NCI-H2227 treated with DMSO at 0.1 percent for 48 hours (cell line): ENCODE measurements at regions not wholly inside any gene's neighbourhood (a gene's known extent, or its start where the extent isn't known, plus 50 kb on each side); places are given as distances from the start of the nearest gene placed in this dataset.

ENCODE experiments used
- DNase-seq: peaks from one replicate; lab custom pipeline; 2025; lab: John Stamatoyannopoulos, UW

DNA sequence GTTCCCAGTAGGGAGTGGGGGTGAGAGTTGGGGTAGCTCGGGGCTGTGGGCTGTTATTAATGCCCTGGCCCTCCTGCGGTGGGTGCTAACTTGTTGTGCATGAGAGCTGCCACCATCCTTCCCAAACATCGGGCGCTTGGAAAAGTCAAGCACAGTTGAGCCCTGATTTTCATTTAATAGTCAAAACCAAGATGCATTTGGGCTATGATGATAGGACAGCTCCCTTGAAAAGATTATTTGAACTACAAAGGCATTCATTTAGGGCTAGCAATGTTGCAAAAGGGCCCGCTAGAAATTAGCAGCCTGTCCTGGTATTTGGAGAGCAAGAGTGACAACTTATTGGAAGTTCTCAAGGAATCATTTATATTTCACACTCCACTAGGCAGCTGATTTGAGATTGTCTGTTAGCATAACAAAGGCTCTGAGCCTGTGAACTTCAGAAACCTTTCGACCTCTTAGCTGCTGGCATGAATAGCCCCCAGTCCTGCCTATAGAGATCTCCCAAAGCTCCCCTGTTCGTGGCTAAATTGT is 128.2 kb upstream of the TMEM161B start:
- no peak for DNase-seq

DNA sequence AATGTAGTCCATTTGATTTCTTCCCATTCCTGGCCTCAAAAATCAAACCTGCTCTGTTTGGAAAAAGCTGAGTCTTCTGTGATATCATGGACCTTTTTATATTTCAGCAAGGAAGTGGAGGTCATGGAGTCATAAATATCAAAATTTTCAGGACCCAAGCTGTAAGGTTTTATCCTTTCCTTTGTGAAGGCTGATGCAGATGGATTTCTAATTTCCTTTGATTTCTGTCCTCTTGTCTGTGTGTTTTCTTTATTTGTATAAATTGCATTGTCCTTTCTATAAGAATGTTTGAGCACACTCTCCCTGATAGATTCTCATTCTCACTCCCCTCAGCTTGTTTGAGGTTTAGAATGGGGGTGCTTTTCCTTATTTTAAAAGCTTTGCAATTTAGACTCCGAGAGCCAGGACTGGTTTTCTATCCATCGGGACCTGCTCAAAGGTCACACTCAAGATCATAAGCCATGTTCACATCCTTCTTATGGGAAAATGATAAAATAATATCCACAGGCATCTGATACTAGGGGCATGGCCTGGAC is 127.4 kb upstream of the TMEM161B start:
- no peak for DNase-seq

DNA sequence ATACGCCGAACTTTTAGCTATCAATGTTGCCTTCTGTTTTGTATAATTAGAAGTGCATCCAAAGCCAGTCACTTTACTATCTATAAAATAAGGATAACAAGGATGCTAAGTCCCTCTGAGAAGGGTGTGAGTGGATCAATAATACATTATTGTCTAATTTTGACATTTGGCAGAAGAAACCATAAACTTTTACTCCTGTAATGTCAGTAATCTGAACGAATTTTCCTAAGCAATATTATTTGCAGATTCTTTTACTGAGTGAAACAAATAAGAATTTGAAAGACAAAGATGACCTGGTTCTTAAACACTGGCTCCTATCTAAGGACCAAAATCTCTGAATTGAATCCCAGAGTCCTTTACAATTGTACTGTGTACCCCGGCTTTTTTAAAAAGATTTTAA is 126.6 kb upstream of the TMEM161B start:
- DNase-seq = no peak

DNA sequence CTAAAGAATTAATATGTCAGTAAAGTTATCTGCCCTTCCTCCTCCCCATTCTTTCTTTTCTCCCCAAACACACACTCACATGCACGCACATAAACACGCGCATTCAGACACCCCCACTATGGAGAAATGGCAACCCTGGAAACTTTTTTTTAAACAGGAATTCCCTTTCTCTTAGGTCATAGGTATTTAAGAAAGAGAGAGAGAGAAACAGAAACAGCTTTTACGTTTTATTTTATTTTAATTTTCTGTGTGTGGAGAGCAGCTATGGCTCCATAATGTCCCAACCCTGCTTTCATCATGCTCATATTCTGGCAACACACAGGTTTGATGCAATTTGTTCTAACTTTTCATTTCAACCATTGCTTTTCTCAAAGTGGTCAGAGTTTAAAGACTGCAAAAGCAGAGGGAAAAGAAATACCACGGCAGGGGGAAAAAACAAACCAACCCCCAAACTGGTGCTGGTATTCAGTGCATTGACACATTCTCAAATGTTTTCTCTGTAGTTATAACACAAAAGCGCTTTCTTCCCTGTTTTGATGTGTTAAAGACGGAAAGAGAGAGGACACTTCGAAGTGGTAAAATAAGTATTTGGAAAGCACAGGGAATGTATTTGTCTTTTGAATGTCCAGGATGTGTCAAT is 126.0 kb upstream of the TMEM161B start:
- DNase-seq = no peak

DNA sequence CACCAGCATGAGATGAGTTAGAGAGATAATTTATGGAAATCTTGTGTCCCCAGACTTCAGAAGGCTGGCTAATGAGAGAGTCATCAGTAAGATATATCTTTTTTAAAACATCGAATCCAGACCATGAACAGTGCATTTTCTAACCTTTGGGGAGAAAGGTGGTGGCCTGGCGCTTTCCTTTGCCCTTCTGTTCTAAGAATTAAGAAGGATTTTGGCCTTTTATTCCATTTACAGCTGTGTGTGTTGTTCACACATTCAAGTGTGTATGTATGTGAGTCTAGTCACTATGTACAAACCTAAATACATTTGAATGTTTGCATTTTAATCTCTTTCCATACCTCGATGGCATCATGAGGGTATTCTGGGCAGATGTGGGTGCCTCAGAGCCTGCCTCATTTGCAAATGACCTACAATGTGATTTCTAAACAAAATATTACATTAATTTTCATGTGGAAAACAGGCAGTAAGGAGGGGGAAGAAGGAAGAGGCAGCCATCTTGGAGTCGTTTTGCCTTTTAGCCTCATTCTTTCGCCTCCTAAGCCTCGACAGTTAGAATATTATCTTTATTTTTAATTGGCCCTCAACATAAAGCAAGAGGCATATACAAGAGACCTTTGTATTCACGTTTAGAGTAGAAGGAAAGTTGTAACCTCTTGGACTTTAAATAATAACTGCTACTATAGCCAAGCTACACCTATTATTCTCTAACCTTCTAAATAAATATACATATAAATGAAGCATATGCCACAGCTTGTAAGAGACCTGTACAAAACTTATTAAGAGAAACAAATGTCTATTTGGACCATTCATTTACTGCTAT is 125.3 kb upstream of the TMEM161B start:
- no peak for DNase-seq

DNA sequence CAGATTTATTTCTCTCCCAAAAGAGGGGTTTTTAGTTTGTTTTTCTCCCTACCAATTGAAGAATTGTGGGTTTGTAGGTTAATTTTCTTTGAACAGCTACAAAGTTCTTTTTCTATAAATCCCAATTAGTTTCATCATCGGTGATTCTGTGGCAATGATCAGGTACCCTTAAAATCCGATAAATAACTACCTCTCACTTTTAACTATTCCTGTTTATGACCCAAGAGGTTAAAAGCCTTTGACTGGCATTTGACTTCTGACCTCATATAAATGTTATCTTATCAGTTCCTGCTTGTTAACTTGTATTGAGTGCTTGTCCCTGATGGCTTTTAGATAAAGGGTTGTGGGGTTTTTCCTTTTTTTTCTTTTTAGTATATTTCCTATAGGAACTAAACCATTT is 124.4 kb upstream of the TMEM161B start:
- no peak for DNase-seq

DNA sequence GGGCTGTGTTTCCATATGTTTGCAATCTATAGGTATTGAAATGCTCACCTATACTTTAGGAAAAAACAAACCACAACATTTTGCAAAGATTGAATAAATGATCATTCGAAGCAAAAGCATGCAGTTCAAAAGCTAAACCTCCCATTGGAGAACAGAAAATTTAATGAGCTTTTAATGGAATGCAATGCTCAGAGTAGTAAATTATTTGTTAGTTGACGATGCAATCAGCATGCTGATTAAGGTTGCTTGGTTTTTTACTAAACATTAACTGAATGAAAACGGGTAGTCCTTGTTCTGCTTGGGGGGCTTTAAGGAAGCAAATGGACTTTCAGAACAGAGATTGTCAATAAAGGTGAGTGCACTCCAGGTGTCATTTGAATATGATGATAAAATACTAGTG is 123.3 kb upstream of the TMEM161B start:
- DNase-seq = no peak

DNA sequence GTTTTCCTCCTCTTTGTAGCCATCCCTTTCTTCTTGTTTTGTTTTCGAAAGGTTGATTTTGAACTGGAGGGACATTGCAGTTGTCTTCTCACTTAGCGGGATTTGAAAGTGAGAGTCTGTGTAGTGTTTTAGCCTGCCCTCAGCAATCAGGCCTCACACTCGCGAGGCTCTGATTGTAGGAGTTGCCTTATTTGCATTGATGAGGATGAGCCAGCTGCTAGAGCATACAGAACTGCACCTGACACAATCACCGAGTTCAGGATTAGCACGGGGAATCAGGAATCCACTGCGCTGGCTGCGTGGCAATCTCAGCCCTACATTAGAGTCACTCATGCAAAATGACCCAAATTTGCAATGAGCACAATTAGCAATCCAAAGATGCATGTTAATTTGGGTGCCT is 122.5 kb upstream of the TMEM161B start:
- no peak for DNase-seq

DNA sequence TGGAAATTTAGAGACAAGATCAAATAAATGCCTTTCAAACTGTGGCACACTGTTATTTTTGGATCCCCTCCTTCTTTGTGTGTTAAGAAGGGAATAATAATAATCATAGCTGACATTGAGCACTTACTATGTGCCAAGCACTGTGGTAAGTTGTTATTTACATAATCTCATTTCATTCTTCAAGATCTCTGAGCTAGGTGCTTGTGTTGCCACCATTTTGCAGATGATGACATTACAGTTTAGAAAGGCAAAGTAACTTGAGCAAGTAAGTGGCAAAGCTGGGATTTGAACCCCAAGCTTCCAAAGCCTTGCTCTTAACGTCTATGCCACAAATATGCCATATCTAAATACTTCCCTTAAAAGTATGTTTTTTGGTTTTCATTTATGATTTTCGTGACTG is 121.8 kb upstream of the TMEM161B start:
- no peak for DNase-seq

DNA sequence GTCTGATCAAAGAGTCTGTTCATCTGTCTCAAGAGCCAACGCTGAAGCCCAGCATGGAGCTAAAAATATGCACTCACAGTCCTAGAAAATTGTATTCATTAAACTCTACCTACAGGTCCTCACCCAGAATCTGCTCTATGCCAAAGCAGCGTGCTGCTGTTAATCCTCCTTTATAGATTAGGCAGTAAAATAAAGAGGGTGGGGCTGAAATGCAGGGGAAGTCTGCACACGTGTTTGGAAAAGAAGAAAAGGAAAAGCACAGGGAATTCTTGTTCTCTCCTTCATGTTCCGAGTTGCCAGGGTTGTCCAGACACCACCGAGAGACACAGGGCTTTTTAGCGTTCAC is 121.4 kb upstream of the TMEM161B start:
- no peak for DNase-seq

DNA sequence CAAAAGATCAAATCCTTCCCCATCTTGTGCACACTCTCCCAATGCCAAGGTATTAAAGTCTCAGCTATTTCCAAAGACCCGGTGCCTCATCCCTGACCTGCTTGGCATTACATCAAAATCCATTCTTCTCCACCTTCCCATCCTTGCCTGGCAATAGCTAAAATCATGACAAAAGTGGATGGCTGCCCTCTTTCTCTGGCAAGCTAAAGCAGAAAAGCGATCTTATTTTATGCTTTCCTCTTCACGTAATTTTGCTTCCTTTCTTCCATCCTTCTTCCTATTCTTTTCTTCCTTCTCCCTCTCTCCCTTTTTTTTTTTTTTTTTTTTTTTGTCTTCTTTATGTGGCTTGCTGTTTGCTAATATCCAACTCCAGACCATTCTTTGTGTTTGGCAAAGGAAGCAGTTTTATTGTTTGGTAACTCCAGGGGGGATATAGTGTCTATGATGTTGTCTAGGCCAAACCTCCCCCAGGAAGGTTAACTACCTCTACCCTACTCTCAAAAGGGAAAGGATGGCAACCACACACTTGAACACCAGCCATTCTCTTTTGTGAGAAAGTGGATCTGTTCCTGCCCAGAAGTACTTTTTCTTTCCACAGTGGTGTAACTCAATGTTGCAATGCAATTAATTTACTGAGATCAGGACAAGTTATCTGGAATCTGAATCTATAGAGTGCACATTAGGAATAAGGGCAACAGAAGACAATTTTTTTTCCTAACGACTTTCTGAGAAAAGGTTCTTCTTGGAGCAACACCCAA is 120.9 kb upstream of the TMEM161B start:
- DNase-seq = no peak

DNA sequence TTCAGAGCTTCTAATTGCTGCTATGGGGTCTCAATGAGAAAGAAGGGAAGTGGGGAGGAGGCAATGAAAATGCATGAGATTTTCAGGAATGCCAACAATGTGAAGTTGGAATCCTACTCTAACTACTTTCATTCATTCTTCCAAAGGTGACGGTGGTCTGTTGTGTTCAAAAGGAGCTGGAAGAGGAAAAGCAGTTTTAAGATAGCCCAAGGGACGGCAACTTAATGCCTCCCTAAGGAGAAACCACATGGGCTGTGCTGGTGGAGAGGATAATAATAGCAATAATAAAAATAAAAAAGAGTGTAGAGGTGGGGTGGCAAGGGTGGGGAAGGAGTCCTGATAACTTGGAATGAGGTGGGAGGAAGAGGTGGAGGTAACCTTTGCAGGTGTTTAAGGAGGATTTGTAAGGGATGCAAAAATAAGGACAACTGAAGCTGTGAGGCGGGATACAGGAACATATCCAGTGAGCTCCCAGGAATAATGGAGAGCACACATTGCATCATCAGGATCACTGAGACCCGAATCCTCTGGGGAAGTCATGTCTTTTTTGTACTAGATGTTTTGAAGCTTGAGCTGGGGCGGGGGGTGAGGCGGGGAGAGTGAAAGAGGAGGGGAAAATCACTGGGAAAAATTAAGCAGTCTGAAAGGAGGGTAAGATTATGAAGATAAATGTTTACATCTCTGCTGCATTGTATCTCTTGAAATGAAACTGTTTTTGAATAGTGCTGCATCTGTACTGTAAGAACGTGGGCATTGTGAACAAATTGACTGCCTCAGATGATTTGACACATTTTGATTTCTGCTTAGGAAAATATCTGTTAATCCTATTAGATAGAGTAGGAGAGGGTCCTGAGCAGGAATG is 120.1 kb upstream of the TMEM161B start:
- DNase-seq = no peak

DNA sequence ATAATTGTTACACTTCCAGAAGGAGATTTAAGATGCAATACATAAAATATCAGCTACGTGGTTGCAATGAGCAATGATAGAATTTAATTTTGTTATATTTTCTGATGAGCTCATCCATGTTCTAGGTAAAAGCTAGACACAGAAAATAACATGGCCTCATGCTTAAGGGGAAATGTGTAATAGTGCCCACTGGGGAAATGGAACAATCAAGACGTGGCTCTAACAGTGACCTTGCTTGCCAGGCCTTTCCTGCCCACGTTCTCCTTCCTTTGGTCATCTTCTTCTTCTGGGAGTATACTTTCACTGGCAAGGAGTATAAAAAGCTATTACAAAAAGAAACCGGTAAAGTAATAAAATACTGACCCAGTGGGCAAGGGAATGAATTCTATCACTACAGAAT is 116.2 kb upstream of the TMEM161B start:
- no peak for DNase-seq

DNA sequence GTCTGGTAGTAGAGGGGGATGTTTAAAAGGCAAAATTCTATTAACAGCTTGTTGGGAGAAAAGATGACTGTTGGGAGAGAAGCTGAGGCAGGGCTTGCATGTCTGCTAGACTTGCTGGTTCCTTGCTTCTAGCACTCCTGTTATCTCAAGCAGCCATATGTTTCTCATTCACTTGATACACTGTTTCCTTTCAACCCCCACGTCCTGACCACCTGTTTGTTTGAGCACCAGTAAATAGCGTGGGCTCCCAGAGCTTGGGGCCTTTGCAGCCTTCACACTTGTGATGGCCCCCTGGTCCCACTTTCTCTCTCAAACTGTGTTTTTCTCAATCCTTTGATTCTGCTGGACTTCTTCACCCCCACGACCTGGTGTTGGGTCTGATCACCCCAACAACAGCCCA is 111.7 kb upstream of the TMEM161B start:
- DNase-seq = no peak

DNA sequence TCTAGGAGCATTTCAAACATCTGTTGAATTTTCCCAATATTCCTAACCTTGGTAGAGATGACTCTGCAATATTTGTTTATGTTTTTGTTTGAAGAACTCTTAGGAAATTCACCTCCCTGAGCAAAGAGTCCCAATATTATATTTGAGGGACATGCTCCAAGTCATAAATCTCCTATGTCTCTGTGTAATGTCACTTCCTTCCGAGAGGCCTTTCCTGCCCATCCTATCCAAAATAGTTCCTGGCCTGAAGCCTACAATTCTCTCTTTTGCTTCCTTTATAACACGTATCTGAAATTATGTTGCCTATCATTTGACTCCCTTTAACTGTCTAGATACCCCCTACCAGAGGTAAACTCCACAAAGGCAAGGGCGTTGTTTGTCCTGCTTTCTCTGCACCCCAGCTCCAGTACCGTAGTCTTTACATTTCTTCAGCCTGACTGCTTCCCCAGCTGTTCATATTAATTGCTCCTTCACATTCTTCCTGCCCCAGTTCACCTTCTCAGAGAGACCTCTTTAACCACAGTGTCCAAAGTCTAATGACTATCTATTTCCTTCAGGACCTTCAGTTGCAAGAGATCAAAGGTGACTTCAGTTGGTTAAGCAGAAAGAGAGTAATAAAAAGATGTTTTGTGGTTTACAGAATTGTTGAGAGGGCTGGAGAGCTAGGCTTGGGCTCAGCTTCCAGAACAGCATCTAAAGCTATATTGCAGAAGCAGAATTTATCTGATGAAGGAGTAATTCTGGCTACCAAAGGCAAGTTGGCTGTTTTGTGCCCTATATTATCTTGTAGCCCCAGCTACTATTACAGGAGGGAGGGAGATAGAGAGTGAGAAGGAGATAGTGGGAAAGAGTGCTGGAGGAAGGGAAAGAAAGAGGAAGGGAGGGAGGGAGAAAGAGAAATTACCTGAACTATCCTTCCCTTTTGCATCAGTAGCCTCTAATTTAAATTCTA is 109.3 kb upstream of the TMEM161B start:
- DNase-seq = no peak

DNA sequence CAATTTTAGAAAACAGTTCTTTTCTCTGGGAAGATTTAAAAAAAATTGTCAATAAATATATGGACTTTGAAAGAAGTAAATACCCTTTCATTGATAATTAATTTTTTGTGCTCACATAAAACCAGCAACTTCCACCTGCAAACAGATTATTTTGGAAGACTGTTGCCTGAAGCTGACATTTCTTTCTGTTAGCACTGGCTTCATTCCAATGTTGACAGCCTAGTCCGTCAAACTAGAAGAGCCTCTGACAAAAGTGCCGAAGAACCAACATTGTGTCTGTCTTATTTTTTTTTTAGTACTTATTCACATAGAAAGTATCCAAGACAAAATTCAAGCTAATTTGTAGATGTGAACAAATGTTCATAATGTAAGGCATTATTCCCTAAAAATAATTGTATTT is 108.6 kb upstream of the TMEM161B start:
- DNase-seq = no peak

DNA sequence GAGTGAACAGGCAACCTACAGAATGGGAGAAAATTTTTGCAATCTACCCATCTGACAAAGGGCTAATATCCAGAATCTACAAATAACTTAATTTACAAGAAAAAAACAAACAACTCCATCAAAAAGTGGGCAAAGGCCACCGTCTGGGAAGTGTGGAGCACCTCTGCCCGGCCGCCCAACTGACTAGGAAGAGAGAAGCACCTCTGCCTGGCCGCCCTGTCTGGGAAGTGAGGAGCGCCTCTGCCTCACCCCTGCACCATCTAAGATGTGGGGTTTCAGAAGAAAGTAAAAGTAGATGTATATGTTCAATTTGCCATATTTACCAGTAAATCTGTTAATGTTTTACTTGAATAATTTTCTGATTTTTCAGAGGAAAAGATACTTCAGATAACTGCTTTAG is 108.1 kb upstream of the TMEM161B start:
- DNase-seq = no peak

DNA sequence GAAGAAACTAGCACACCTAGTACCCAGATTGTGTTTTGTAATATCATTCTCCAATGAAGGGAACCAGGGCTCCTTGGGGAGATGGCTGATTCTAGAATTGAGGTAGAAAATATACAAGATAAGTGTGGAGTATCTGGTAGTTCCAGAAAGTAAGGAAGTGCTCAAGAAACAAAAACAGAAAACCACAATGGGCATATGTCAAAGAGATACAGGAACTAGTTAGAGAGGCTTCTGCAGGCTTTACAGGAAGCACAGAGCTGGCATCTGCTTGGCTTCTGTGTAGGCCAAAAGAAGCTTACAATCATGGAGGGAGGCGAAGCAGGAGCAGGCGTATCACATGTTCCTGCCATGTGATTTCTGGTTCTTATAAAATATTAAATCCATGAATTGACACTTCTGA is 105.7 kb upstream of the TMEM161B start:
- no peak for DNase-seq

DNA sequence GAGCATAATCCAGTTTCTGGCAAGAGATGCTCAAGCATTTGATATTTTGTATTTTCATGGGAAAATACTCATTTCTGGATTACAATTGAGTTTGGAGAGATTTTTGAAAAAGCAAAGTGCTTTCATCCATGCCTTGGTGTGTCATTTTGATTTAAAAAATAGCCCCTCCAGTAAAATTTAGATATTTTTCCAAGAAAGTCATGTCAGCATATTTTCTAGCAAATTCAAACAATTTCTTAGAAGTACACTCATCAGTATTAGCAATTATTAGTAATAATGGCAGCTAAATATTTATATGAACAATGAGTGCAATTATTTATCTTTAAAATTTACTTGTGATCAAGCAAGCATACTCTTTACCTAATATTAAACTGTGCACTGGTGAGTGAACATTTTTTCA is 102.2 kb upstream of the TMEM161B start:
- no peak for DNase-seq

DNA sequence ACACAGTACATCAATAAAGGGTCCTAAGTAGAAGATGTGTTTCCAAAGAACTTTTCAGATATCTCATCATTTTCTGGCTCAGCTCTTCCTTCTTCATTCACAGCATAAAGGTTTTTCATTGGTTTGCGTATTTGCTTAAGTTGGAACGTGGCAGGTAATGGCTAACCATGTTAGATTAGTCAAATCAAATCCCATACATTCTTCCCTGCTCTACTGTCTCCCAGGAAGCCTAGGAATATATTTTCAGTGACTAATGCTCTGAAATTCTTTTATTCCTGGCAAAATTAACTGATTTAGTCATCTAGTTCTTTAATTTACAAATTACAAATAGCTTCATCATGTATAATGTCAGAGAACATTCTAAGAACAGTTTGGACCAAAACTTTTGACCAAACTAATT is 99.6 kb upstream of the TMEM161B start:
- DNase-seq = no peak

DNA sequence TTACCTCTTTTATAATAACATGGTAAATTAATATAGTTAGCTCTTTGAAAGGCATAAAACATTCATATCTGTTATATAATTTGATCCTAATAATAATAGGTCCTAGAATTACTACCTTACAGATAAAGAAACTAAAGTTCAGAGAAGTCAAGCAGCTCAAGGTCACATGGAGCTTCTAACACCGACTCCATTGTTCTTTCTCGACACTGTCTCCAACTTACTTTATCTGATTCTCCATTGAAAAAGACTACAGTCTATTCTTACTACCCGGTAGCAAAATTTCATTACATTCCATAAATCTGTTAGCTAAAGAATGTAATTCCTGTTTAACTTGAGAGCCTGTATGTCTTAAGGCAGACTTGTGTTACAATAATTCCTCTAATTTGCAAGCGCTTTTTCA is 96.3 kb upstream of the TMEM161B start:
- DNase-seq = no peak
